Trophoblast cell (in vitro differentiated cells and primary cell): ENCODE measurements at regions not wholly inside any gene's neighbourhood (a gene's known extent, or its start where the extent isn't known, plus 50 kb on each side); places are given as distances from the start of the nearest gene placed in this dataset.
A peak's percentile ranks its signal among the peaks of the same experiment; 100 is the strongest.
"Not testable (repeated sequence)": the region's sequence is repeated elsewhere in the genome, so short reads cannot be mapped to it uniquely, and the experiment has no call there.

ENCODE experiments used
- DNase-seq, 2 donors: peaks; one replicate each; pipeline ENCODE4 v3.0.0-alpha.2; 2016
- H2AFZ ChIP-seq: 2 replicates; pipeline ENCODE4 v1.6.1; 2013; ENCODE audit warnings: low read length, moderate library complexity, mild to moderate bottlenecking; ENCODE audit not compliant: insufficient read depth, poor library complexity
- H2AK5ac ChIP-seq: 2 replicates; pipeline ENCODE4 v1.6.1; 2013; ENCODE audit warnings: mild to moderate bottlenecking, low read length
- H2BK120ac ChIP-seq: 2 replicates; pipeline ENCODE4 v1.6.1; 2013; ENCODE audit warnings: low read length, mild to moderate bottlenecking, moderate library complexity; ENCODE audit not compliant: insufficient read depth, poor library complexity
- H2BK12ac ChIP-seq: 2 replicates; pipeline ENCODE4 v1.6.1; 2013; ENCODE audit warnings: mild to moderate bottlenecking, low read length, moderate library complexity
- H2BK5ac ChIP-seq: 2 replicates; pipeline ENCODE4 v1.6.1; 2013; ENCODE audit warnings: low read length, low read depth, moderate library complexity, mild to moderate bottlenecking; ENCODE audit not compliant: poor library complexity
- H3K14ac ChIP-seq: 2 replicates; pipeline ENCODE4 v1.6.1; 2013; ENCODE audit warnings: mild to moderate bottlenecking, low read length
- H3K18ac ChIP-seq: 2 replicates; pipeline ENCODE4 v1.6.1; 2013; ENCODE audit warnings: mild to moderate bottlenecking, low read length
- H3K23ac ChIP-seq: 2 replicates; pipeline ENCODE4 v1.6.1; 2013; ENCODE audit warnings: low read length
- H3K27ac ChIP-seq: 2 replicates; pipeline ENCODE4 v1.5.1; 2013; ENCODE audit warnings: low read depth, mild to moderate bottlenecking, inconsistent platforms, low read length, moderate library complexity
- H3K27me3 ChIP-seq: 2 replicates; pipeline ENCODE4 v1.6.1; 2013; ENCODE audit warnings: inconsistent platforms, mild to moderate bottlenecking, low read length, moderate library complexity; ENCODE audit not compliant: insufficient read depth
- H3K36me3 ChIP-seq, 2 experiments: 1 replicate in 1 of 2; 2 replicates in 1 of 2; pipeline ENCODE4 v1.6.1; 2013; ENCODE audit warnings: low read length in 2 of 2, mild to moderate bottlenecking in 2 of 2, moderate library complexity in 1 of 2; ENCODE audit not compliant: insufficient read depth in 2 of 2, control insufficient read depth in 1 of 2
- H3K4ac ChIP-seq: 2 replicates; pipeline ENCODE4 v1.6.1; 2013; ENCODE audit warnings: low read depth, mild to moderate bottlenecking, low read length, moderate library complexity
- H3K4me1 ChIP-seq, 2 experiments: 1 replicate in 1 of 2; 2 replicates in 1 of 2; pipeline ENCODE4 v1.6.1; 2013; ENCODE audit warnings: low read length in 2 of 2, mild to moderate bottlenecking in 2 of 2, moderate library complexity in 1 of 2; ENCODE audit not compliant: insufficient read depth in 2 of 2, control insufficient read depth in 1 of 2
- H3K4me2 ChIP-seq: 2 replicates; pipeline ENCODE4 v1.6.1; 2013; ENCODE audit warnings: inconsistent platforms, mild to moderate bottlenecking, low read length, moderate library complexity
- H3K4me3 ChIP-seq: 2 replicates; pipeline ENCODE4 v1.5.1; 2013; ENCODE audit warnings: mild to moderate bottlenecking, low read depth, low read length, inconsistent platforms
- H3K79me1 ChIP-seq: one replicate; pipeline ENCODE4 v1.6.1; 2013; ENCODE audit warnings: low read length
- H3K79me2 ChIP-seq: 2 replicates; pipeline ENCODE4 v1.6.1; 2013; ENCODE audit warnings: low read length, mild to moderate bottlenecking; ENCODE audit not compliant: control insufficient read depth, insufficient read depth, poor library complexity
- H3K9ac ChIP-seq: 2 replicates; pipeline ENCODE4 v1.6.1; 2013; ENCODE audit warnings: mild to moderate bottlenecking, low read length
- H3K9me3 ChIP-seq: 2 replicates; pipeline ENCODE4 v1.6.1; 2013; ENCODE audit warnings: low read depth, mild to moderate bottlenecking, control low read depth, inconsistent platforms, low read length; ENCODE audit not compliant: insufficient read depth
- H4K12ac ChIP-seq: 2 replicates; pipeline ENCODE4 v1.6.1; 2013; ENCODE audit warnings: low read depth, mild to moderate bottlenecking, low read length, moderate library complexity
- H4K8ac ChIP-seq: 2 replicates; pipeline ENCODE4 v1.6.1; 2013; ENCODE audit warnings: low read depth, mild to moderate bottlenecking, low read length, moderate library complexity
- H4K91ac ChIP-seq: one replicate; pipeline ENCODE4 v1.6.1; 2013; ENCODE audit warnings: low read depth, mild to moderate bottlenecking, low read length, moderate library complexity
- WGBS: extraction: QIAGEN DNeasy Blood & Tissue Kit; methylation state at CpG from one replicate; pipeline ENCODE4 v1.1.7; 2013; ENCODE audit warnings: missing lambda C conversion rate; ENCODE audit not compliant: insufficient read length, insufficient coverage; ENCODE audit errors: extremely low coverage; 5-methylcytosine and 5-hydroxymethylcytosine counted together

- DNase-seq, H4K91ac ChIP-seq, H4K8ac ChIP-seq, H3K79me1 ChIP-seq, H3K4me1 ChIP-seq, H2BK5ac ChIP-seq, H4K12ac ChIP-seq, H3K4ac ChIP-seq, H3K4me3 ChIP-seq, H2AFZ ChIP-seq, H3K18ac ChIP-seq, H3K27me3 ChIP-seq, H3K4me2 ChIP-seq, H3K79me2 ChIP-seq, H3K23ac ChIP-seq, H2AK5ac ChIP-seq, H3K27ac ChIP-seq, H2BK120ac ChIP-seq, H3K9ac ChIP-seq, H3K14ac ChIP-seq, H2BK12ac ChIP-seq, H3K36me3 ChIP-seq, H3K9me3 ChIP-seq: not testable (repeated sequence)
- WGBS = no CpG with 5 or more reads among the region's 2 CpGs
Observed at GRCh38 chr3:91448379-91448778, 2341.0 kb downstream of the EPHA3 start.

GRCh38 chr3:91466517-91466916 is 2359.1 kb downstream of the EPHA3 start:
- not testable (repeated sequence) for H4K12ac ChIP-seq, H3K9me3 ChIP-seq, H3K9ac ChIP-seq, H3K79me1 ChIP-seq, H2BK12ac ChIP-seq, H4K8ac ChIP-seq, H3K4ac ChIP-seq, H3K36me3 ChIP-seq, DNase-seq, H3K4me3 ChIP-seq, H3K4me1 ChIP-seq, H3K23ac ChIP-seq, H3K79me2 ChIP-seq, H3K14ac ChIP-seq, H2BK5ac ChIP-seq, H2AK5ac ChIP-seq, H3K18ac ChIP-seq, H2AFZ ChIP-seq, H4K91ac ChIP-seq, H2BK120ac ChIP-seq, H3K27ac ChIP-seq, H3K27me3 ChIP-seq, H3K4me2 ChIP-seq
- WGBS = no CpG with 5 or more reads among the region's 1 CpG

DNA sequence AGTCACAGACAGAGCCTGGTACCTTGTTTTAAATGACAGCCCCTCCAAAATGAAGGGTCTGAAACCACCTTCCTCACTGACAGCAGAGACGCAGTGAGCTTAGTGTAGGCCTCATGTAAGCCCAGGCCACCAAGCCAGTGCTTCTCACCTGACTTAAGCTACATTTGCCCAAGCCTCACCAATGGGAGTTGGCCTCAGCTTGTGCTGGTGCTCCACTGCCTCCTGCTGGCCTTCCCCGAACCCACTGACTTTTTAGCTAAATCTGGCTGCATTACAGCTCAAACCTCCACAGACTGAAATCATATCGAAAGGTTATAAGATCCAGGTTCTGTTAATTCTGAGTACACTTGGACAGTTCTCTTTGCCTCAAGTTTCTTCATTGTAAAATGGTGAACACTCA is 2361.8 kb downstream of the EPHA3 start:
- H3K18ac ChIP-seq, DNase-seq, H4K91ac ChIP-seq, H2BK12ac ChIP-seq, H3K79me1 ChIP-seq, H3K4ac ChIP-seq, H2BK120ac ChIP-seq, H3K27ac ChIP-seq, H3K79me2 ChIP-seq, H2BK5ac ChIP-seq, H3K9ac ChIP-seq, H3K9me3 ChIP-seq, H2AK5ac ChIP-seq, H4K12ac ChIP-seq, H3K23ac ChIP-seq, H4K8ac ChIP-seq, H2AFZ ChIP-seq, H3K4me2 ChIP-seq, H3K14ac ChIP-seq, H3K36me3 ChIP-seq, H3K4me1 ChIP-seq, H3K4me3 ChIP-seq, H3K27me3 ChIP-seq: not testable (repeated sequence)
- no CpG with 5 or more reads among the region's 3 CpGs for WGBS

DNA sequence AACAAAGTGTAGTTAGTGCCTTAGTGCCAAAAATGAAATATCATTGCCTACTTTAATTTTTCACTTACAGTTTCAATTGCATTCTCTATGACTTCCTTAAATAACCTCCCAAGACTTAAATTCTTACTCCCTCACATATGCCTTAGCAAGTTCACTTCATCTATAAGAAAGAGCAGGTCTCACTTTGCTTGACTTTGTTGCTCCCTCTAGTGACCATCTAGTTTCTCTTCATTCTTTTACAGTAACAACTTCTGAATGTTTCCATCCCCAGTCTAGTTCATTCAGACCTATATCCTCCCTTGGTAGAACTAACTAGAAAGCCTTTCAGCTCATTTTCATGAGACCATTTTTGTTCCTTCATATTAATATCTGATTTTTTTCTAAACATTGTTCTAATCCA is 2377.6 kb downstream of the EPHA3 start:
- H3K23ac ChIP-seq, H2AK5ac ChIP-seq, H3K79me2 ChIP-seq, H2BK120ac ChIP-seq, H3K9me3 ChIP-seq, H3K4ac ChIP-seq, H3K27ac ChIP-seq, H4K91ac ChIP-seq, H3K9ac ChIP-seq, H4K12ac ChIP-seq, H2AFZ ChIP-seq, H3K14ac ChIP-seq, H3K79me1 ChIP-seq, H2BK5ac ChIP-seq, H3K4me1 ChIP-seq, H3K36me3 ChIP-seq, H4K8ac ChIP-seq, H2BK12ac ChIP-seq, H3K4me2 ChIP-seq, H3K18ac ChIP-seq, H3K27me3 ChIP-seq, H3K4me3 ChIP-seq: not testable (repeated sequence)
- peak in 1 of 2 donors; percentile 1 for DNase-seq

DNA sequence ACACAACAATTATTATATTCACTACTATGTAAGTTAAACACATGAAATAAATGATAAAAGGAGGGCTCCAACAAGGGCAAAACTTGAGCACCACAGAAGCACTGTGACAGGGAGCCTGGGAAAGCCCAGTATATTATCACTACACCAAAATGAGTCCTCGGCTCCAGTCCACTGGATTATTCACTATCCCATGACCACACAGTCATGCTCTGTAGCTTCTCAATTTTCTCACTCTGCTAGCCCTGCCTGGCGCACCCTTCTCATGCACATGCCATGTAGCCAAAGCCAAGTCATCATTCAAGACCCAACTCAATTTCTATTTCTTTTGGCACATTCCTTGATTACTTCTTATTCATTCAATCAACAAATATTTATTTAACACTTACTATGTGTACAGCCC is 2378.5 kb downstream of the EPHA3 start:
- H3K79me2 ChIP-seq, H3K4me3 ChIP-seq, H2BK120ac ChIP-seq, H3K4me2 ChIP-seq, H3K4ac ChIP-seq, H2AK5ac ChIP-seq, H3K27ac ChIP-seq, DNase-seq, H3K36me3 ChIP-seq, H3K79me1 ChIP-seq, H3K9ac ChIP-seq, H3K18ac ChIP-seq, H2AFZ ChIP-seq, H3K14ac ChIP-seq, H2BK12ac ChIP-seq, H3K27me3 ChIP-seq, H2BK5ac ChIP-seq, H3K9me3 ChIP-seq, H4K91ac ChIP-seq, H4K8ac ChIP-seq, H3K4me1 ChIP-seq, H3K23ac ChIP-seq, H4K12ac ChIP-seq: not testable (repeated sequence)
- WGBS = no CpG with 5 or more reads among the region's 2 CpGs
